GM12864 (cell line): ENCODE measurements at regions not wholly inside any gene's neighbourhood (a gene's known extent, or its start where the extent isn't known, plus 50 kb on each side); places are given as distances from the start of the nearest gene placed in this dataset.
"Not testable (repeated sequence)": the region's sequence is repeated elsewhere in the genome, so short reads cannot be mapped to it uniquely, and the experiment has no call there.

ENCODE experiments used
- DNase-seq: peaks from one replicate; pipeline ENCODE4 v3.0.0-alpha.2; 2011; ENCODE audit warnings: low read depth
- H3K4me3 ChIP-seq: 2 replicates; pipeline ENCODE4 v1.5.1; 2011; ENCODE audit warnings: mild to moderate bottlenecking, low read depth, low read length, control low read depth
- TF ChIP-seq, protein P1 (sequence below): IDR thresholded peaks from 2 replicates; pipeline ENCODE4 v1.5.1; 2011; ENCODE audit warnings: low read depth, mild to moderate bottlenecking, moderate library complexity, low read length, control low read depth, inconsistent platforms; ENCODE audit errors: missing control alignments

DNA sequence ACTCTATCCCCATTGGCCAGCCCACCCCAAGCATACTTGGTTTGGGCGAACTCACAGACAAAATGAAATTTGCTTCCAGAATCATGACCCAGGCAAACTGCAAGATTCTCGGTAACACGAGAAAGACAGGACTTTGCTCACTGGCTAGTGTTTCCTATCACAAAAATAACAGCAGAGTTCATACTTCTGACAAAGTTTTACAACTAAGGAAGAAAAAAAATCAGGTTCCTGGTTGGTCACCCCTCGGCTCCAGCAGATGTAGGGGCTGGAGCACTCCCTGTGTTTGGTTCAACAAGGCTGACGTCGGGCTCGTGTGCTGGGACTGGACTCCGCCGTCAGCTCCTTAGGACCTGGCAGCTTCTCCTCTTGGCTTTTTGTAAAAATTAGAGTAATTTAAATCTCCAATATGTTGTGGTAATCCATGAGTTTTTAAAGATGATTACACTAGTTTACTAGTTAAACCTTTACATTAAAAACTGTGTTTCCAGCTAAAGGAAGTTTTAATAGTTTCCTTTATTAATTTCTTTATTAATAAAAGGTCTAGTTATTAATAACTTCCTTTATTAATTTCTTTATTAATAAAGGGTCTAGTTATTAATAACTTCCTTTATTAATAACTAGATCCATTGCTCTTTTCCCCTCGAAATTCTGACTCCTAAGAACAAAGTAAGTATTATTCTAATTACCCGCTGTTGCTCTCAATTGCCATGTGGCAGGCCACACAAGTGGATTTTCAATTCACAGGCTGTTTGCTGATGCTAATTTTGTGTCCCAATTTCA is 115.6 kb upstream of the RNF32 start:
- no peak overlapping the region for H3K4me3 ChIP-seq
- no peak for DNase-seq
- TF ChIP-seq, protein P1, sequence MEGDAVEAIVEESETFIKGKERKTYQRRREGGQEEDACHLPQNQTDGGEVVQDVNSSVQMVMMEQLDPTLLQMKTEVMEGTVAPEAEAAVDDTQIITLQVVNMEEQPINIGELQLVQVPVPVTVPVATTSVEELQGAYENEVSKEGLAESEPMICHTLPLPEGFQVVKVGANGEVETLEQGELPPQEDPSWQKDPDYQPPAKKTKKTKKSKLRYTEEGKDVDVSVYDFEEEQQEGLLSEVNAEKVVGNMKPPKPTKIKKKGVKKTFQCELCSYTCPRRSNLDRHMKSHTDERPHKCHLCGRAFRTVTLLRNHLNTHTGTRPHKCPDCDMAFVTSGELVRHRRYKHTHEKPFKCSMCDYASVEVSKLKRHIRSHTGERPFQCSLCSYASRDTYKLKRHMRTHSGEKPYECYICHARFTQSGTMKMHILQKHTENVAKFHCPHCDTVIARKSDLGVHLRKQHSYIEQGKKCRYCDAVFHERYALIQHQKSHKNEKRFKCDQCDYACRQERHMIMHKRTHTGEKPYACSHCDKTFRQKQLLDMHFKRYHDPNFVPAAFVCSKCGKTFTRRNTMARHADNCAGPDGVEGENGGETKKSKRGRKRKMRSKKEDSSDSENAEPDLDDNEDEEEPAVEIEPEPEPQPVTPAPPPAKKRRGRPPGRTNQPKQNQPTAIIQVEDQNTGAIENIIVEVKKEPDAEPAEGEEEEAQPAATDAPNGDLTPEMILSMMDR = no peak

DNA sequence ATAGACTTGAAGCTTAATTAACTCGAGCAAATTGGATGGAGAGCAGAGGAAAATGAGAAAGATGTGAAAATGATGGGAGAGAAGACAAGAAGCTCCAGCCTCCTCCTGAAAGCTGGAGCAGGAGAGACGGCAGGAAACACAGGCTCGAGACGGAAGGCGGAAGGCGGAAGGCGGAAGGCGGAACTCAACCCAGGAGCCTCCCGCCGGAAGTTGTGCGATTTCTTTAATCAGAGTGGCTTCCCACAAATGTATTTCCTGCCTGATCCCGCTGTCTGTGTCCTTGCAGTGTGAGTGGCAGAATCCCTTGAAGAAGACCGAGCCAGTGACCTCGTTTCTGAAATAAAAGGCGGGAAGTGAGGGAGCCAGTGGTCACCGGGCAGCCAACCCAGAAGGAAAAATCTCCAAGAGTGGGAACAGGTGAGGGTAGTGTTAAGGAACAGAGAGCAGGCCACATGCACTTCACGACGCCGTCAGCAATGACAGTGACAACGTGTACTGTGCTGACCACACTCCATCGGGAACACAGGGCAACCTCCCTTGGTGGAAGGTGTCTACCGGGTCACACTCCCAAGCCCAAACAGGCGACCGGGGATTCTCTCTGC is 117.0 kb upstream of the RNF32 start:
- no peak overlapping the region for H3K4me3 ChIP-seq
- no peak for DNase-seq
- TF ChIP-seq, protein P1 = no peak

- no peak overlapping the region for H3K4me3 ChIP-seq
- DNase-seq = no peak
- TF ChIP-seq, protein P1 = no peak
Measured at GRCh38 chr7:156522801-156523200, 117.8 kb upstream of the RNF32 start.

DNA sequence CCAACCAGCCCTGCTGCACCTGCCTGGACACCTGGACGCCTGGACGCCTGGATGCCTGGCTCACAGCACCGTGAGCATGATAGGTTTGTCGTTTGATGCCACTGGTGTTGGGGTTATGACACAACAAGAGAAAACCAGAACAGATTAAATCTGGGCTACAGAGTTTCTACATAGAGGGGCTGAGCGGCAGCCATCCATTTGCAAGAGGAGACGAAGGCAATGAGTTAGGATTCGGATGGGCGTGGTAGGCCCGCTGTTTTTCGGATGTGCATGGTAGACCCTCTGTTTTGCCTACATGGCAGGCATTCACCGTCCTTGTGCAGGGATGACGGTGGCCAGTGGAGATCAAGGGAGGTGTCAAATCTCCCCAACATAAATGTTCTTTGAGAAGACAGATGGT is 121.5 kb upstream of the RNF32 start:
- DNase-seq = no peak
- TF ChIP-seq, protein P1 = no peak
- H3K4me3 ChIP-seq = no peak overlapping the region

GRCh38 chr7:156518466-156518865 is 122.1 kb upstream of the RNF32 start:
- TF ChIP-seq, protein P1 = no peak
- no peak overlapping the region for H3K4me3 ChIP-seq
- DNase-seq = no peak

DNA sequence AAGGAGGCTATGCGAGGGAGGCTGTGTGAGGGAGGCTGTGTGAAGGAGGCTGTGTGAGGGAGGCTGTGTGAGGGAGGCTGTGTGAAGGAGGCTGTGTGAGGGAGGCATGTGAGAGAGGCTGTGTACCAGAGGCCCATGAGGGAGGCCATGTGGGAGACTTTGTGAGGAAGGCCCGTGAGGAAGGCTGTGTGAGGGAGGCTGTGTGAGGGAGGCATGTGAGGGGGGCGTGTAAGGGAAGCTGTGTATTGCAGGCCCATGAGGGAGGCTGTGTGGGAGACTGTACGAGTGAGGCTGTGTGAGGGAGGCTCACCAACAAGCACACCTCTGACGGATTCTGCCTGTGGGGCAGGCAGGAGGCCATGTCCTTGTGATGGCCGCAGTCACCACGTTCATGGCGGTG is 122.7 kb upstream of the RNF32 start:
- DNase-seq, H3K4me3 ChIP-seq: not testable (repeated sequence)

GRCh38 chr7:156516791-156517378 is 123.7 kb upstream of the RNF32 start:
- no peak overlapping the region for H3K4me3 ChIP-seq
- TF ChIP-seq, protein P1 = no peak
- no peak for DNase-seq
